Glomerular endothelial cell (primary cell): ENCODE measurements at regions not wholly inside any gene's neighbourhood (a gene's known extent, or its start where the extent isn't known, plus 50 kb on each side); places are given as distances from the start of the nearest gene placed in this dataset.

Source experiments
- DNase-seq: peaks from one replicate; pipeline ENCODE4 v3.0.0-alpha.2; 2011; ENCODE audit warnings: low read depth, low spot score; ENCODE audit errors: extremely low read depth

DNA sequence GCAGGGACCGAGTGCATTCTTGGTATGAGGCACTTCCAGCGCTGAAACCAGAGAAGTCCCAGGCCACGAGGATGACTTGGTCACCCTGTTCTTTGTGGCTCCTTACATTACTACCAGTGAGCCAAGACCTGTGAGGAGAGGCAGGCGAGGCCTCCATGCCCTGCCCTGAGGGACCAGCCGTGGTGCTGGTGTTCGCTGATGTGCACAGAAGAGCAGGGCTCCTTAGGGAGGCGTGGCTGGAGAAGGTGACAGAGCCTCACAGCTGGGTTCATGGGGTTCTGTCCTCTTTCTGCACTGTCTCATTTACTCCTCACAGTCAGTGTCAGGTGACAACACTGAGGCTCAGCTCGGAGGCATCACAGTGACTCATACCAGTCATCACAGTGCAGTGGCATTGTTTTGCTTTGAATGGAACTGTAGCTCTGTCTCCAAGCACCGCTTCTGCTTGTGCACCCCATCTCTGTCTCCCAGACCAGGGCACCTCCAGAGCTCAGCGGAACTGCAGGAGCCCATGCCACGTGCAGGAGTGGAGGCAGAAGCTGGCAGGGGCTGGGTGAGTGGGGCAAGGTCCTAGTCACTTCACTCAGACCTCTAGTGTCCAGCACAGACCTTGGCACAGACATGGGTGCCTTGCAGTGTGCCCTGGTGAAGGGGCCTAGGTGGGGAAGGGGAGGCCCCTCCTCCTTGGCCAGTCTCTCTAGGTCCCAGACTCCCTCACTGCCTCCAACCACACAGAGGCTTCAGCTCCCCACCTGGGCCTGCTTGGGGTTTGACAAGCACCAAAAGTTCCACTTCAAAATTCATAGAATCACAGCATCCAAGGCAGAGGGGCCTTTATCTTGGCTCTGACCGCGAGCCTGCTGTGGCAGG, 310.9 kb downstream of the MATN1 start:
- DNase-seq, result no peak

DNA sequence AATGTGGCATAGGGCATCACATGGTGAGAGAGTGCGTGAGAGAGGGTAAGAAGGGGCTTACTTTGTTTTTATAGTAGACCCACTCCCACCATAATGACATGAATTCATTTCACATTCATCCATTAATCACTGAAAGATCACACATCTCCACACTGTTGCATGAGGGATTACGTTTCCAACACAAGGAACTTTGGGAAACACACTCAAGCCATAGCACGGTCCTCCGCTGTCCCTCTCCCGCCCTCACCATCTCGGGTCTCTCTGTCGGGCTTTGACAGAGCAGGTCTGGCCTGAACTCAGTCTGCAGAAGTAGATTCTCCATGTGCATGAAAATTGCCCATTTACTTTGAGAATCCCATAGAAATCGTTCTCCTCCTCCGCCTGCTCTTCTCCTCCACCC, 312.2 kb downstream of the MATN1 start:
- no peak for DNase-seq

DNA sequence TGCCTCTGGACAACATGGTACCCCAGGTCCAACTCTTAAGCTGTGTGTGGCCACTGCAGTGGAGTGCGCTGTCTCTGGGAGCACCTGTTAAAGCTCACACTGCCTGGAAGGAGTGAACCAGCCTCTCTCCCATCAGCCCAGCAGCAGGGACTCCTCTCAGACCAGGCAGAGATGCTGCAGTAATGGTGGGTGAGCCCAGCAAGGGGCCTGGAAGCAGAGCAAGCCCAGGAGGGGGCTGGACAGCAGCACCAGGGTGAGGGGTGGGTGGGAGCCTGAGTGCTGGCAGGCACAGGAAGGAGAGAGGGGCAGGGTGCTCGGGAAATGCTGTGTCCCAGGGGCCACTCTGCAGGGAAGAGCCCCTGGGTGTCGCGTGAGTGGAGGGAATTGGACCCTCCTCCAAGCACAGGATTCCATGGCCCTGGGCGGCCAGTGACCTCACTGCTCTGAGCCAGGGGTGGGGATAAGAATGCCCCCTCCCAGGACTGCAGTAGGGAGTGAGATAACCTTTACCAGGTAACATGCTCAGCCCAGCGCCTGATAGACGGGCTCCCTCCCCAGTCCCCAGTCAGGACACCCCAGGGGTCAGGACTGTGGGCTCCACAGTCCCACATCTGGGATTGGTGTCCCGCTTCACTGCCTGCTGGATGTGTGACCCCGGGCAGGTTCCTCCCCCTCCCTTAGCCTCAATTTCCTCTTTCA, 313.1 kb downstream of the MATN1 start:
- DNase-seq, result no peak

DNA sequence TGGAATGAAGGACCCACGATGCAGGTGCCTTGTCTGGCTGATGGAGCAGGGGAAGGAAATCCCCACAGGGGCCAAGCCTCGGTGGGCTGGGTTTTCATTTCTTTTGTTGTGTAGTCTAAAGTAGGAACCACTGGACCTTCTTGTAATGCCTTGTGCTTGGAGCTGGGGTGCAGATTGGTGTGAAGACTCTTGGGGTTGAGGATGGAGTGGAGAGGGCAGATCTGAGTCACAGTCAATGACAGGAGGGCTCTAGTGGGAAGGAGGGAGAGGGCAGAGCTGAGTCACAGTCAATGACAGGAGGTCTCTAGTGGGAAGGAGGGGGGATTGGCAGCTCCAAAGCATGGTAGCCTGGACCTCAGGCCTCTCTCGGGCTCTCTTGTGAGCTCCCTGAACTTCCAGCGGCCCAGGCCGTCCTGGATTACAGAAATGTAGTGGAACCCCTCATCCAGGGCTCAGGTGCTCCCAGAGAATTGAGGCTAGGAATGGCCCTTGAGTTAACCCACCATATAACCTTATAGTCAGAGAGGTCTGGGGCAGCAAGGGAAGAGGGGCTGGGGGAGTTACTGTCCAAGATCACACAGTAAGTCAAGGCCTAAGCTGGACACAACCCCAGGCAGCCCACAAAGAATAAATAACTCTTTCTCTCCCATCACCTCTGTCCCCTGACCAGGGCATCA, 313.8 kb downstream of the MATN1 start:
- no peak for DNase-seq

DNA sequence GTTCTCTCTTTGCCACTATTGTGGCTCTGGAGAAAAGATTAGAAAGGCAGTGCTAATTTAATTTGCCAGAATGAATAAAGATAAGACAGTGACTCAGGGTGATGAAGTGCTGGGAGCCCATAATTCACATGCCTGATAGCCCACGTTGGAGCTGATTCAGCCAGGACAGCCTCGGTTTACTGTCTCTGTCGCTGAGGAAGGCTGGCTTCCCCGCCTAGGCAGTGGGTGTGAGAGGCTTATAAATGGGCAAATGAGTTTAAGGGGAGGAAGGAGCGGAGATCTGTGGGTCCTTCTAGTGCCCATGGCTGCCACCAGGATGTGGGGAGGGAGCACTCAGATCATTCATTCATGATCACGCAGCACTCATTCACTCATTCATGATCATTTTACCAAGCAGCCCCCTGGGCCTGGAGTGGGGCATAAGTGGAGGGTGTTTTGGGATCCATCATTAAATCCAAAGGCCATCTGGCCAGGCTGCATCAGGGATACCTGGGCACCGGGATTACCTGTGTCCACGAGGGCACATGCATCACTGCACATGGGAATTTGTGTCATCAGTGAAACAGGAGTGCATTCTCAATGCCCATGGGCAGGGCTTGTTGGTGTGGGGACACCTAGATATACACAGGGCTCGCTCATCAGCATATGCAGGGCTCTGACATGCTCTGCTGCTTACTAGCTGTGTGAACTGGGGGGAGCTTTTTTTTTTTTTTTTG, 315.4 kb downstream of the MATN1 start:
- no peak for DNase-seq

DNA sequence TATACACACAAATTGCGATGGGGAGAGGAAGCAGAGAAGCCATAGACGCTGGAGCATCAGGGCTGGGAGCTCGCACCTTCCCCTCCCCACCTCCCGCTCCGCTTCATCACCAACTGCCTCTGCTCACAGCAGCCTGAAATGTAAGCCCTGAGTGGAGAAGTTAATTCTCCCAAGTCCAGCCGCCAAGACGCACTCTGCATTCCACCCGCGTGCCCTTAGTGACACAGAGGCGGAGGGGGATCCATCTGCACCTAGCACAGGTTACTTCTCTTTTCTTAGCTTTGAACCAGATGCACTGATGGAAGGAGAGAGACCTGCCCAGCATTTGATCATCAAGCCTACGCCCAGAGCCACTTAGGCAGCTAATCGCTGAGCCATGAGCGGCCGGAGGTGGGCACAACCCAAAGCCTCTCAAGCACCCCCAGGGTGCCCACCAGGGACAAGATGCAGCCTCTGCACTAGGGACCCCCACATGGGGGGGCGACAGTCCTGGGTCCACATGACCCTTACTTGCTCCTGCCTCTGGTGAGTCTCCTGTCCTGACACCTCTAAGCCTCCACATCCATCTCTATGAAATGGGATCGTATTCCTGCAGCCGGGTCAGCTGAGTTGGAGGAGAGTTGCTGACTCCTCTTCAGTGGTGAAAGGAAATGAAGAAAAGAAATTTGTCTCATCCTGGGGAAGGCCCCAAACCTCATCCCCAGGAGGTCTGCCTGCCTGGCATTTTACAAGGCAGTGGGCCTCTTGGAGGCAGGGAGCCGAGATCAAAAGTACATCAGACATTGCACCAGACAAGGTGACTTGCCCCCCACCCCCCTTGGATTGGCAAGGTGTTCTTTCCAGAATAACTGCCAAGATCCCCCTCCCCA, 316.2 kb downstream of the MATN1 start:
- DNase-seq, result no peak

DNA sequence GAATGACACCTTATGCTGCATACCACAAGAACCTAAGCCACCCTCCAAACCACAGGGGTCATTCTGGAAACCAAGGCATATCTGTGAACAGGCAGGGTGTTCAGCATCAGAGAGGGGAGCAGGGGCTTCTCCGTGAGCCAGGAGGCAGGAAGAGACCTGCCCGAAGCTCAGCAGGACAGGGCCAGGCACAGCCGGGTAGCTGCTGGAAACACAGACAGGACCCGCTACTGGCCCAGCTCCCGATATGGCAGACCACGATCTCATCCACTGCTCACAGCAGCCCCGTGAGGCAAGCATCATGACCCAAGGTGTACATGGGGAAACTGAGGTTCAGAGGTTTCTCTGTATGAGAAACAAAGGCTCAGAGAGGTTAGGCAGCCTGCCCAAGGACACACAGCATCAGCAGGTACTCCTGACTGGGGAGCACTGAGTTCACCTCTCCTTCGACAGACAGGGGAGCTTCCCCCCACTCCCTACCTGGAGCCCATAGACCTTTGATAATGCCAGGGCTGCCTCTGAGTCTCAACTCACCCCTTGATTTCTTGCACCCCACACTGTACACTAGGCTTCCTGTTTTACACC, 317.7 kb downstream of the MATN1 start:
- DNase-seq, result no peak

DNA sequence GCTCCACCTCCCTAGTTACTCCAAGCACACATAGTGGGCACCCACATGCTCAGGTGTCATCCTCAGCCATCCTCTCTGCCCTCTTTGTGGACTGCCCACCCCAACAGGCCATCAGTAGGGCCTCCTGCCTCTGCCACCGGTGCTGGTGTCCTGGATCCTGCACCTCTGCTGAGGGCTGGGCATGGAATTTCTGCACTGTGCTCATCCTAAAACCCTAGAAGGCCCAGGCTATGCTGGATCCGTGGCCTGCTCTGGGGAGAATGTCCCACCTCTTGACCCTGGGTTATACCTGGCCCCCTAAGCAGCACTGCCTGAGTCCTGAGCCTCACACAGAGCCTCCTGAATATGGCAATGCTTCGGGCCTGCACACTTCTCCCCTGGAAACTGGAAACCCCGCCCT, 318.3 kb downstream of the MATN1 start:
- DNase-seq, result no peak

DNA sequence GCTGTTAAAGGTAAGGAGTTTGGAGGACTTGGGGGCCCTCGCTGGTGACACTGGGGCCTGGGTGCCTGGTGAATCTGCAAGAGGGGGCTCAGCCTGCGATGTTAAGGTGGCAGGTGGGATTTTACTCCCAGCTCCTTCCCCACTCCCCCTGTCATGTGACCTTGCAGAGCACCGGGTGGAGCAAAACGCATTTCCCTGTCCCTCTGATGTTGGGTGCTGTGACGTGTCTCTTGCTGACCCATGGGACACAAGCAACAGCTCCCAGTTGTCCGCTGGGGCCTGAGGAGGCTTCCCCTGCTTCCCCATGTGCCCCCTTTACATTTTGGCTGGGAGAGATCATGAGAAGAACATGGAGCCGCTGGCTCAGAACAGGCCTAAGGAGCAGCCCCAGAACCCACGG, 319.0 kb downstream of the MATN1 start:
- DNase-seq, result no peak

DNA sequence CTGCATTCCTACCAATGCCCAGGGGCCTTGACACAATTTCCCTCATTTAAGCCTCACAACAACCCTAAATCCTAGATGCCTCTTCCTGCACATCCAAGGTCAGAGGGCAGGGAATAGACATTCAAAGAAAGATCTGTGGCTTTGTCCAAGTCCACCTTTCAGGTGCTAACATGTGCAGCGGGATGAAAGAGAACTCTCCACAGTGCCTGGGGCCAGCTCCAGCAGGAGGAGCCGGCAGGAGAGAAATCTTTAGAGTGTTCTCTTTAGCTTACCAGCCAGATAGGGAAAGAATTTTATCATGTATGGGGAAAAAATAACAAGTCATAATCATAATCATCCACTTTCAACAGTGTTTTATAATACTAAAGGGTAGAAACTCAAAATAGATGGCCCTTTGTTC, 319.7 kb downstream of the MATN1 start:
- DNase-seq, result no peak

DNA sequence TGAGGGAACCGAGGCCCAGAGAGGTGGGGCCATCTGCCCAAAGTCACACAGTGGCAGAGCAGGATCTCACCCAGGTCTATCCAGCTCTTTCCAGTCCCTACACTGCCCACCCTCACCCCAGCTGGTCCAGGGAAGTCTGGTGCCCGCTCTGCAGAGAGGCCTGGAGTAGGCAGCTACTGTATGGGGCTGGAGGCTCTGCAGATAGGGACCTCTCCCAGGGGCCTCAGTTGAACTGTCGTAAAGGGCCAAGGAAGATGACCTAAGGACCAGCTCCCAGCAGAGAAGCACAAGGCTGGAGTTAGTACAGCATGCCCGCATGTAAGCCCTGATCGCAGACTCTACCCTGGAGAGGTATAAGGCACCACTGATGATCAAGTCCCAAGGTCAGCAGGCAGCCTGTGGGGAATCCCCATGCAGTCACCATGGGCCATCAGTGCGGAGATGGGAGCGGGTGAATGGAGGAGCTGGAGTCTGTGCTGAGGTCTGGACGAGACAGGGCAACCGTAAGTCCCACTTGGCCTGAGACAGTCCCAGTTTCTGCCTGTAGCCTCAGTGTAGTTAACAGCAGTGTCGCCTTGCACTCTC, 320.2 kb downstream of the MATN1 start:
- no peak for DNase-seq

DNA sequence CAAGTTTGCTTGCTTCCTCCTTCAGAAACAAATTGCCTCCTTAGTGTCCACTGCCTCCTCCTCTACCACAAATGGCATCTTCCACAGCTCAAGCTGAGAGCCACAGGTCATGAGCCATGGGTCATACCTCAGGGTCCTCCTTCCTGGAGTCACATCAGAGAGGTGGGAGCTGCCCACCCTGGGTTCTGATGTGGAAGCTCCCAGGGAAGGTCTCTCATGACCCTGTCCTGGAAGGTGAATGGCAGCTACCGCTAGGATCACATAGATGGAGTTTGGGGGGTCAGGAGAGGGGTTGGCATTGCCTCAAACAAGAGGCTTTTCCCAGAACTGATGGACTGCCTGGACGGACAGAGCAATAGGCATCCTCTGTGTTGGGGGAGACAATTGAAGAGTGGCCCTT, 321.4 kb downstream of the MATN1 start:
- DNase-seq, result no peak

DNA sequence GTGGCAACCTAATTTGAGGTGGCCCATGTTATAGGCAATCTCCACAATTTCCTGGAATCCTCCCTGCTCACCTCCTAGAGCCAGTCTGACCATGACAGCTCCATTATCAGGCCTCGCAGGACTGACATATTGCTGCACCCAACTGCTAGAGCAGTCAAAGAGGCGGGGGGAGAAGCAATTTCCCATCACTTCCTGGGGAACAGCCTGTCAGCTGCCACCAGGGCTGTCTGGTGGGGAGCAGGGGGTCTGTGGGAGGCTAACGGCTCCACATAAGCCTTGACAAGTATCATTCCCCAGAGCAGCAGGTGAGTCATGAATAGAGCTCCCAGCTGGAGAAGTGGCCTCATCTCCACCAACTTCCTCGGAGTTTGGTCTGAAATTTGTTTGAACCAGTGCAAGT, 322.9 kb downstream of the MATN1 start:
- no peak for DNase-seq

DNA sequence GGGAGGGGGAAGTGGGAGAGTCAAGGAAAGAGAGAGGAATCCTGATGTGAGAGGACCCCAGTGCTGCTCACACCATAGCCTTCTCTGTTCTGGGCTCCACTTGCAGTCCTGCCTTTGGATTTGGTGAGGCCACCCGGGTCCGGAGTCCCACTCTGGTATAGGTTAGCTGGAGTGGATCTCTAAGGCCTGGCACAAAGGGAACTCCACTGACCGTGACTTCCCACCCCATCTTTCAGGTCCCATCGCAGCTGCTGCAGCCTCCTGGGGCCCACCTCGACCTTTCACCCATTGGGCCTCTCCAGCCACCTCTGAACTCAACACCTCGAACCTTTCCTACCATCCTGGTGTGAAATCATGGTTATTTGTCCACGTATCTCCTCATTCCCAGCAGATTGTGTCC, 324.4 kb downstream of the MATN1 start:
- DNase-seq, result no peak

DNA sequence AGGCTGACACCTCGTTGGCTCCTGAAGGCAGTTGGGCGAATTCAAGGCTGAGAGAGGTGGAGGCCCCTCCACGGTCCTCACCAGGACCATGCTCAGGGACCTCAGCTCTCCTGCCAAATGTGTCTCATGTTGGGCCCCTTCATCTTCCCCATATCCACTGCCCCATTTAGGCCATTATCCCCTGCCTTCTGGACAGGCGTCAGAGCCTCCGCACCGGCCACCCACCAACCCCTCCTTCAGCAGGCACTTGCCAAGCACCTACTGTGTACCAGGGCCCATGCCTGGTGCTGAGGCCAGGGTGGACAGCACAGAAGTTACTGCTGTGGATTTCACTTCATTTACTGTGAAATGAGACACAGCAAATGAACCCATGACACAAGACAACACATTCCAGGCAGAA, 325.8 kb downstream of the MATN1 start:
- DNase-seq, result no peak

DNA sequence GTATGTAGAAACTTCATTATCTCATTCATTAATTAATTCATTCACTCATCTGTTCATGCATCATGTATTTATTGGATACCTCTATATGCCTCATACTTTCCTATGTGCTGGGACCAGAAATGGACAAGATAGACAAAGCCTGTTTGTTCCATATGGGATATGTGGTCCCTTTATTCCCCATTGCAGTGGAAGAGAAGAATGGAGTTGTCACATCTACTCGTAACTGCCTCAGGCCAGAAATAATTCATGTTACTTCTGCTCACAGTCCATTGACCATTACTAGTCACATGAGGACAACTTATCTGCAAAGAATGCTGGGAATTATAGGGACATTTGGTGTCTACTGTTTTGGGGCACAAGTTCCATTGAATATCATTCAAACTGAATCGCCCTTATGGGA, 327.8 kb downstream of the MATN1 start:
- DNase-seq, result no peak

DNA sequence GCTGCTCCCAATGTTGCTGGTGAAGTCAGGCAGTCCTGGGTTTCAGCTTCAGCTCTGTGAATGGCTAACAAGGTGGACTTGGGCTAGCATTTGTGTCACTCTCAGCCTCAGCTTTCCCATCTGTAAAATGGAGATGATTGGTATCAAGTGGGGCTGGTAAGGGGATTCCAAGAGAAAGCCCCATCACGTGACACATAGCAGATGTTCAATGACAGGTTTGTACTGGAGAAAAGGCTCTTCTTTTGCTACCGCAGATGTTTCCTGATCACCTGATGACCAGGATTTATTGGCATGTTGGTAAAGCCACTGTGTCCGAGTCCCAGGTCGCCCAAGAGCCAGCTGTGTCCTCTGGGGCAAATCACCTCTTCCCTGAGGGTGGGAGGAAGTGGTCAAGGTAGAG, 335.0 kb downstream of the MATN1 start:
- no peak for DNase-seq

DNA sequence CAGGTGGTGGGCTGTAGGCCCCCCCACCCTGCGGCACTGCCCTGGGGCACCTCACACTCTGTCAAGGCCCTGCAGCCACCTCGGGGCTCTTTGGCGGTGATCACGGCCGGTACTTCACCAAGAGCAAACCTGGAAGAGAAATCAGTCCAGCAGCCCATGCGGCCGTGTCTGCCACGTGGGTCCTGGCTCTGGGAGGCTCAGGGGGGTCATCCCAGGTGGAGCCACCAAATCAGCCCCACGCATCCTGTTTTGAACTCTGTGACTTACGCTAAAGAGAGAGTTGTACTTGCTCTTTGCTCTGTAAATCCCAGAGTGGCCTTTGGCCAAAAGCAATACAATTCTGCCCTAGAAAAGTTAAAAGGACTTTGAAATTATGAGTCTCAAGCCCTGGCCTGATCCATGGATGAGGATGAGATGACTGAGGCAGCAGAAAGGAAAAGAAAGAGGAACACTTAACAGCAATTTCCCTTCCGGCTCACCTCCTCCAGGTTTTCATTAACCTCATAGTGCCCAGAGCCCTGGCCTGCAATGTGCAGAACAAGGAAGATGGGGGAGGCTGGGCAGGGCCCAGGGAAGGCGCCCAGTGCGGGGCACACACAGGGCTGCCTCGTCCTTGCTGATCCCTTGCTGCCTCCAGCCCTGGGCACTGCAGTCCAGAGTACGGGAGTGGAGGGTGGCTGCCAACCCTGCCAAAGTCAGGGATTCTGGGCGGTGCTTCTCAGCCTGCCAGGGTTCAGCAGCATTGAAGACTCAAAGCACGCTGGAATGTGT, 337.0 kb downstream of the MATN1 start:
- no peak for DNase-seq
